ENCODE measurements at regions not wholly inside any gene's neighbourhood (a gene's known extent, or its start where the extent isn't known, plus 50 kb on each side); places are given as distances from the start of the nearest gene placed in this dataset.
A peak's percentile ranks its signal among the peaks of the same experiment; 100 is the strongest.
"Not testable (repeated sequence)": the region's sequence is repeated elsewhere in the genome, so short reads cannot be mapped to it uniquely, and the experiment has no call there.

DNA sequence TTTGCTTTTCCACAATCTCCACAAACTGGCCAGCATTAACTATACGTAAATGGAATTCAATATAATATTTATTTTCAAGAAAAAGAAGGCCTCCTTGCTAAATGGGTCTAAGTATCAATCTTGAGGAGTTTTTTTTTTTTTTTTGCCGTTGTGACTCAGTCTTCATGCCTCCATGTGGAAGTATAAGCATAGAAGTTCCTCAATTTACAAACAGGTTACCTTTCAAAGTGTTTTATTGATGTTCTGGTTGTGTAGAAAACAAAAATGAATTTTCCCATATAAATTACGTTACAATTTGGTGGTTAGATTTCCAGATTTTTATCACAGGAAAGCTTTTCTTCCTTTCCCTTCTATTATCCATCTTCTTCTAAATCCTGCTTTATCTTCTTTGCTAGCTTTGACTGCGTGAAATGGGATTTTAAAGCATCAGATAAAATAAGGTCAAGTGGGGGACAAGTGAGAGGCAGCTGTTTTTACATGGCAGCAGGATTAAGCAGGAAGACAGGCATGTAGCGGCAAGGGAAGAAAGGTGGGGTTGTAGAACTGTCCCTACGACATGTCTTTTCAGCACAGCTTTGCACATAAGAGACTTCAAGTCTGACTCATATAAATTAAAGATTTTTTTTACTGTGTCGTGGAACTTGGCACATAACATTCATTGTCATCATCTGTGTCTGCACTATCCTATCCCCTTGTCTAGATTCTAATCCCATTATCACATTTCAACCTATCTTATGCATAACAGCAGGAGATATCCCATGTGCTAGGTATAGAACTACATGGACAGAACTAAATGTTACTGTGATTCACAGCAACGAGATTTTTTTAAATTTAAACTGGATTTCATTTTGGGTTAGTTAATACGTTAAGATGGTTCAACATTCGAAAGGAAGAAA lies 135.3 kb upstream of the FAM3C start:
- peak overlapping the region; percentile 24 for H3K4me3 Mint-ChIP-seq
- no peaks in the 10 kb centered on the region for H3K36me3 Mint-ChIP-seq
- no peak for TF ChIP-seq CTCF (conservative IDR thresholded peaks at IDR 0.05)
- H3K9me3 Mint-ChIP-seq, result peaks cover 22% of the 10 kb centered on the region
- H3K27me3 Mint-ChIP-seq, result no peaks in the 10 kb centered on the region
- H3K27ac Mint-ChIP-seq, result peak overlapping the region; percentile 89
- DNase-seq (ENCODE audit: extremely low spot score, unreplicated experiment), result no peak
- H3K4me1 Mint-ChIP-seq (ENCODE audit: unreplicated experiment), result peaks cover 15% of the 10 kb centered on the region

DNA sequence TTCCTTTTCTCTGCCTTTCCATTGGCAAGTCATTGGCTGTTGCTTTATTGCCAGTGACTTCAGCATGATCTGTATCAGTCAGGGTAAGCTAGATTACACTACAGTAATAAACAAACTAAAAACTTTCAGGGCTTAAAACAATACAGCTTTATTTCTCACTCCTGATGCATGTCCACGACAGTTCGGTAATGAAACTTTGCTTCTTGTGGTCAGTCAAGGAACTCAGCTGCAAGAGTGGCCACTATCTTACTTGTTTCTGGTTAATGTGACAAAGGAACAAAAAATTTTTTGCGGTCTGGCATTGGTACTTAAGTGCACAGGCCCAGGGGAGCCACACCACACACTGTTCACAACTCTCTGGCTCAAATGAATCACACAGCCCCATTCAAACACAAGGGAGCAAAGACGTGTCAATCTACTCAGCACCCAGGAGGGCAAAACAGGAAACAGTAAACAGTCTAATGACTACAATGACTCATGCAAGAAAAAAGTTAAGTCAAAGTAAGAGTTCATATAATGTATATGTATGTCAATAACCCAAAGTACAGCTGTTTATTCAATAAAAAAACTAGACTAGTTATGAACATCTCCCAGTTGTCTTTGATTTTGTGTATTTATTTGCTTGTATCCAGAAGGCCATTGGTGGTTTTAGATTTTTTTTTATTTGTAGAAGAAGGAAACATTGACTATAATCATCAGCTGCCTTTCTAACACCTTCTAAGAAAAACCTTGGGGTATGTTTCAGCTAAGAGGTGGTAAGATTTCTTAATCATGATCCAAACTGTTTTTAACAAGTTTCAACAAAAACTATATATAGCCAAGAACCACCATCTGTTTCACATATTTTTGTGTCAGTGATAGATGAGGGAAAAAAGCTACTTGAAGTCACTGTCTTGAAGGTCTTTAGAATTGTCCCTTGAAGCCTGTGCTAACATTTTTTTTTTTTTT lies 134.4 kb upstream of the FAM3C start:
- peaks cover 22% of the 10 kb centered on the region for H3K9me3 Mint-ChIP-seq
- no peaks in the 10 kb centered on the region for H3K27me3 Mint-ChIP-seq
- H3K4me3 Mint-ChIP-seq, result peak overlapping the region; percentile 7
- no peaks in the 10 kb centered on the region for H3K36me3 Mint-ChIP-seq
- H3K4me1 Mint-ChIP-seq (ENCODE audit: unreplicated experiment), result peaks cover 15% of the 10 kb centered on the region
- no peak for TF ChIP-seq CTCF (conservative IDR thresholded peaks at IDR 0.05)
- peak overlapping the region; percentile 89 for H3K27ac Mint-ChIP-seq
- DNase-seq (ENCODE audit: extremely low spot score, unreplicated experiment), result no peak

DNA sequence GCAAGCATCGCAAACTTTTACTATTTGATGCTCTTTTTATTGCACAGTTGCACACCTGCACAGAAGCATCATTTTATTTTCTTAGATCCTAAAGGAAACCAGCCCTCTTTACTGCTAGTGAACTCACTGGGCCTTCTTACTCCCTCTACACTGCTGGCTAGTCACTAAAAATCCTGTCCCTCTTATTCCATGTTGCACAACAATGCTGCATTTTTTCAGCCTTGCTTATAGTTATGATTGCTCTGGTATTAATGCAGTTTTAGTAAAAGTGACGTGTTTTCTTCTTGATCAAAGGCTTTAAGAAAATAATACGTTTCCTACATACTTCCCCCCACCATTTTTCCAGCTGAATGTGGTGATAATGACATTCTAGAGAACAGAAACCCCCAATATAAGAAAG lies 132.9 kb upstream of the FAM3C start:
- Mint-ChIP-seq H3K4me1 (ENCODE audit: unreplicated experiment) (peaks cover 15% of the 10 kb centered on the region), H3K27ac (no peak overlapping the region), H3K9me3 (peaks cover 22% of the 10 kb centered on the region), H3K4me3 (no peak overlapping the region), H3K27me3 (no peaks in the 10 kb centered on the region), H3K36me3 (no peaks in the 10 kb centered on the region)
- TF ChIP-seq CTCF (conservative IDR thresholded peaks at IDR 0.05), result no peak
- no peak for DNase-seq (ENCODE audit: extremely low spot score, unreplicated experiment)

DNA sequence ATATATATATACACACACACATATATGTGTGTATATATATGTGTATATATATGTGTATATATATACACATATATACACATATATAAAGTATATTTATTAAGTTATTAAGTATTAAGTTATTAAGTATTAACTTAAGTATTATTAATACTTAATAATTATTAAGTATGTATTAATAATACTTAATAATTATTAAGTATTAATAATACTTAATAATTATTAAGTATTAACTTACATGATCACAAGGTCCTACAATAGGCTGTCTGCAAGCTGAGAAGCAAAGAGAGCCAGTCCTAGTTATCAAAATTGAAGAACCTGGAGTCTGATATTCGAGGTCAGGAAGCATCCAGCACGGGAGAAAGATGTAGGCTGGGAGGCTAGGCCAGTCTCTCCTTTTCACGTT lies 130.1 kb upstream of the FAM3C start:
- Mint-ChIP-seq H3K4me1 (ENCODE audit: unreplicated experiment) (peaks cover 14% of the 10 kb centered on the region), H3K9me3 (peaks cover 10% of the 10 kb centered on the region)
- H3K36me3 Mint-ChIP-seq; H3K27ac Mint-ChIP-seq; DNase-seq (ENCODE audit: extremely low spot score, unreplicated experiment); H3K4me3 Mint-ChIP-seq; H3K27me3 Mint-ChIP-seq: not testable (repeated sequence)

GRCh38 chr7:121525155-121525819 lies 129.2 kb upstream of the FAM3C start:
- no peak for DNase-seq (ENCODE audit: extremely low spot score, unreplicated experiment)
- no peak for TF ChIP-seq CTCF (conservative IDR thresholded peaks at IDR 0.05)
- peaks cover 9% of the 10 kb centered on the region for H3K4me1 Mint-ChIP-seq (ENCODE audit: unreplicated experiment)

More at GRCh38 chr7:121525155-121525819, 129.2 kb upstream of the FAM3C start:
- Mint-ChIP-seq H3K36me3 (no peaks in the 10 kb centered on the region), H3K9me3 (peaks cover 5% of the 10 kb centered on the region), H3K4me3 (no peak overlapping the region), H3K27ac (no peak overlapping the region), H3K27me3 (no peaks in the 10 kb centered on the region)

All from type B pancreatic cell (in vitro differentiated cells).